WTC11 (cell line): ENCODE measurements at regions not wholly inside any gene's neighbourhood (a gene's known extent, or its start where the extent isn't known, plus 50 kb on each side); places are given as distances from the start of the nearest gene placed in this dataset.
A peak's percentile ranks its signal among the peaks of the same experiment; 100 is the strongest.

ENCODE experiments used
- ATAC-seq: fragments of 200-7000 bp; cut with Tn5 transposase; 2 replicates; pipeline ENCODE4 v1.10.0; 2021; ENCODE audit warnings: mild to moderate bottlenecking, moderate library complexity
- CTCF ChIA-PET: fragments of 300-600 bp; sonication (Branson Sonifier 250); formaldehyde crosslinking; loops from one replicate; lab custom pipeline; 2021; ENCODE audit warnings: antibody characterized with exemption; lab: Charles Lee
- POLR2A ChIA-PET: fragments of 350-600 bp; sonication (Branson Sonifier 250); formaldehyde crosslinking; loops from one replicate; lab custom pipeline; 2021; ENCODE audit warnings: antibody characterized with exemption; lab: Charles Lee
- DNase-seq: peaks from one replicate; pipeline ENCODE4 v3.0.0; 2021; ENCODE audit warnings: low spot score
- H3K27ac Mint-ChIP-seq: 2 replicates; pipeline ENCODE4 v1.8.0; 2021; ENCODE audit warnings: mixed read lengths
- H3K27me3 Mint-ChIP-seq: 2 replicates; pipeline ENCODE4 v1.8.0; 2021; ENCODE audit warnings: low read depth, mild to moderate bottlenecking, moderate library complexity, mixed read lengths
- H3K36me3 Mint-ChIP-seq: 2 replicates; pipeline ENCODE4 v1.8.0; 2021; ENCODE audit warnings: mixed read lengths
- H3K4me1 Mint-ChIP-seq: 2 replicates; pipeline ENCODE4 v1.8.0; 2022; ENCODE audit warnings: mixed read lengths
- H3K4me3 Mint-ChIP-seq: 2 replicates; pipeline ENCODE4 v1.8.0; 2021; ENCODE audit warnings: mild to moderate bottlenecking, moderate library complexity, mixed read lengths
- H3K9me3 Mint-ChIP-seq: 2 replicates; pipeline ENCODE4 v1.8.0; 2021; ENCODE audit warnings: mixed read lengths
- ATF1 ChIP-seq: sonication (generic); formaldehyde crosslinking; IDR thresholded peaks from 2 replicates; pipeline ENCODE4 v1.8.1; 2023; ENCODE audit warnings: mild to moderate bottlenecking, moderate library complexity, missing genetic modification reagents
- CBFB ChIP-seq: sonication (generic); formaldehyde crosslinking; IDR thresholded peaks from 2 replicates; pipeline ENCODE4 v1.8.1; 2022; ENCODE audit warnings: mild to moderate bottlenecking, low read depth, missing genetic modification reagents
- CREB1 ChIP-seq: sonication (generic); formaldehyde crosslinking; IDR thresholded peaks from 2 replicates; pipeline ENCODE4 v1.8.0; 2023; ENCODE audit warnings: mild to moderate bottlenecking, missing genetic modification reagents
- ELF4 ChIP-seq: sonication (generic); formaldehyde crosslinking; IDR thresholded peaks from 2 replicates; pipeline ENCODE4 v1.8.1; 2022; ENCODE audit warnings: low read depth, mild to moderate bottlenecking, moderate library complexity, missing genetic modification reagents
- EMX1 ChIP-seq: fragments of 250-450 bp; sonication (Bioruptor Pico); IDR thresholded peaks from 2 replicates; pipeline ENCODE4 v1.8.0; 2021; ENCODE audit warnings: mild to moderate bottlenecking
- ETV6 ChIP-seq: sonication (generic); formaldehyde crosslinking; IDR thresholded peaks from 2 replicates; pipeline ENCODE4 v1.8.1; 2022; ENCODE audit warnings: mild to moderate bottlenecking, missing genetic modification reagents
- GABPB1 ChIP-seq: sonication (generic); formaldehyde crosslinking; IDR thresholded peaks from 2 replicates; pipeline ENCODE4 v1.8.1; 2023; ENCODE audit warnings: mild to moderate bottlenecking, missing genetic modification reagents
- IRF2 ChIP-seq: sonication (generic); formaldehyde crosslinking; IDR thresholded peaks from 2 replicates; pipeline ENCODE4 v1.8.0; 2022; ENCODE audit warnings: low read depth, missing genetic modification reagents, borderline replicate concordance
- JAZF1 ChIP-seq: fragments of 250-450 bp; sonication (Bioruptor Pico); IDR thresholded peaks from 2 replicates; pipeline ENCODE4 v1.9.0; 2021; ENCODE audit warnings: moderate library complexity, mild to moderate bottlenecking, inconsistent platforms
- KAT7 ChIP-seq: sonication (generic); formaldehyde crosslinking; IDR thresholded peaks from 2 replicates; pipeline ENCODE4 v1.8.1; 2023; ENCODE audit warnings: missing genetic modification reagents, mild to moderate bottlenecking, borderline replicate concordance
- NFE2L1 ChIP-seq: sonication (generic); formaldehyde crosslinking; IDR thresholded peaks from 2 replicates; pipeline ENCODE4 v1.8.1; 2023; ENCODE audit warnings: missing genetic modification reagents
- NFYB ChIP-seq: sonication (generic); formaldehyde crosslinking; conservative IDR thresholded peaks from 2 replicates; pipeline ENCODE4 v1.8.0; 2022; ENCODE audit warnings: low read depth, missing genetic modification reagents
- NR1H2 ChIP-seq: sonication (generic); formaldehyde crosslinking; IDR thresholded peaks from 2 replicates; pipeline ENCODE4 v1.9.0; 2021; ENCODE audit warnings: mild to moderate bottlenecking, moderate library complexity, missing genetic modification reagents
- OVOL2 ChIP-seq: fragments of 250-450 bp; sonication (Bioruptor Pico); IDR thresholded peaks from 2 replicates; pipeline ENCODE4 v1.9.0; 2021; ENCODE audit warnings: mild to moderate bottlenecking, borderline replicate concordance
- PRRX2 ChIP-seq: fragments of 250-450 bp; sonication (Bioruptor Pico); IDR thresholded peaks from 2 replicates; pipeline ENCODE4 v1.8.0; 2021; ENCODE audit warnings: mild to moderate bottlenecking
- RELA ChIP-seq: sonication (generic); formaldehyde crosslinking; IDR thresholded peaks from 2 replicates; pipeline ENCODE4 v1.8.1; 2022; ENCODE audit warnings: missing genetic modification reagents, mild to moderate bottlenecking, borderline replicate concordance
- TEAD1 ChIP-seq: sonication (generic); formaldehyde crosslinking; IDR thresholded peaks from 2 replicates; pipeline ENCODE4 v1.8.0; 2022; ENCODE audit warnings: mild to moderate bottlenecking, missing genetic modification reagents
- TP53 ChIP-seq: sonication (generic); formaldehyde crosslinking; IDR thresholded peaks from 2 replicates; pipeline ENCODE4 v1.8.1; 2023; ENCODE audit warnings: mild to moderate bottlenecking, missing genetic modification reagents
- ZBTB21 ChIP-seq: sonication (generic); formaldehyde crosslinking; IDR thresholded peaks from 2 replicates; pipeline ENCODE4 v1.8.1; 2023; ENCODE audit warnings: mild to moderate bottlenecking, missing genetic modification reagents, borderline replicate concordance
- ZNF138 ChIP-seq: sonication (generic); formaldehyde crosslinking; conservative IDR thresholded peaks from 2 replicates; pipeline ENCODE4 v1.8.1; 2022; ENCODE audit warnings: mild to moderate bottlenecking, moderate library complexity, missing genetic modification reagents
- ZNF263 ChIP-seq: sonication (generic); formaldehyde crosslinking; IDR thresholded peaks from 2 replicates; pipeline ENCODE4 v1.8.1; 2022; ENCODE audit warnings: low read depth, mild to moderate bottlenecking, moderate library complexity, missing genetic modification reagents
- ZNF317 ChIP-seq: sonication (generic); formaldehyde crosslinking; IDR thresholded peaks from 2 replicates; pipeline ENCODE4 v1.8.1; 2023; ENCODE audit warnings: low read depth, mild to moderate bottlenecking, moderate library complexity, missing genetic modification reagents, borderline replicate concordance
- TF ChIP-seq, protein P1 (sequence below): fragments of 200-600 bp; IDR thresholded peaks from 2 replicates; pipeline ENCODE4 v1.8.0; 2022; ENCODE audit warnings: antibody characterized with exemption
- TF ChIP-seq, protein P2 (sequence below): fragments of 250-450 bp; sonication (Bioruptor Pico); IDR thresholded peaks from 2 replicates; pipeline ENCODE4 v1.8.0; 2021; ENCODE audit warnings: mild to moderate bottlenecking
- TF ChIP-seq, protein P3 (sequence below): sonication (generic); formaldehyde crosslinking; IDR thresholded peaks from 2 replicates; pipeline ENCODE4 v1.8.1; 2023; ENCODE audit warnings: mild to moderate bottlenecking, missing genetic modification reagents
- TF ChIP-seq, protein P4 (sequence below): sonication (generic); formaldehyde crosslinking; IDR thresholded peaks from 2 replicates; pipeline ENCODE4 v1.8.1; 2023; ENCODE audit warnings: mild to moderate bottlenecking, missing genetic modification reagents
- TF ChIP-seq, protein P5 (sequence below): sonication (generic); formaldehyde crosslinking; IDR thresholded peaks from 2 replicates; pipeline ENCODE4 v1.8.1; 2022; ENCODE audit warnings: mild to moderate bottlenecking, missing genetic modification reagents, moderate library complexity, borderline replicate concordance
- TF ChIP-seq, protein P6 (sequence below): sonication (generic); formaldehyde crosslinking; IDR thresholded peaks from 2 replicates; pipeline ENCODE4 v1.8.0; 2022; ENCODE audit warnings: mild to moderate bottlenecking, missing genetic modification reagents

DNA sequence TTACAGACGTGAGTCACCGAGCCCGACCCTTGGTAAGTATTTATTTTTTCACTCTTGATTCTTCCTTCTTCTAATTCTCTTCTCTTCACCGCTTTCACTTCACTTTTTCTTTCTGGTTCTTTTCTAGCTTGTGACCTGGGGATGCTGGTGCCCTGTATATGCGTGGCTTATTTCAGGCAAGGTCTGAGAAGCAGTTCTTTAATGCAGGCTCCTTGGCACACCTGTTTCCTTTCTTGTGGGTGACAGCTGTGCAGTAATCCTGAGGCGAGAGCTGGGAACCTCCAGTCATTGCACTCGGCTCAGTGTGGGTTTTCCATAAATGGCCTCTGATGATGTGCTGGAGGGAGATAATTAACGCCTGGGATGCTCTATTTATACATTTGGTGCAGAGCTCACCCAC, 193.8 kb downstream of the TSN start:
- Mint-ChIP-seq H3K4me3 (no peak overlapping the region), H3K27ac (no peak overlapping the region), H3K36me3 (no peaks in the 10 kb centered on the region), H3K9me3 (peaks cover 10% of the 10 kb centered on the region), H3K27me3 (no peaks in the 10 kb centered on the region), H3K4me1 (no peaks in the 10 kb centered on the region)
- no peak for ATAC-seq
- ChIA-PET POLR2A (no interaction called here), CTCF (interaction anchor here (0.8 to 1.5 kb wide), 2 partner anchors 51 to 138 kb away, joined by 3 to 5 read pairs; no protein-coding TSS in a partner anchor)
- no peak for DNase-seq
- TF ChIP-seq NR1H2 (CRISPR knock-in tag) (no peak), RELA (CRISPR knock-in tag) (no peak), NFE2L1 (CRISPR knock-in tag) (no peak), CREB1 (CRISPR knock-in tag) (no peak), ETV6 (CRISPR knock-in tag) (no peak), ZNF263 (CRISPR knock-in tag) (no peak), CBFB (CRISPR knock-in tag) (no peak), PRRX2 (CRISPR knock-in tag) (no peak), JAZF1 (CRISPR knock-in tag) (no peak), ZBTB21 (no peak), ZNF317 (CRISPR knock-in tag) (no peak), TP53 (no peak), ELF4 (CRISPR knock-in tag) (no peak), TEAD1 (CRISPR knock-in tag) (no peak)
- TF ChIP-seq, protein P1, sequence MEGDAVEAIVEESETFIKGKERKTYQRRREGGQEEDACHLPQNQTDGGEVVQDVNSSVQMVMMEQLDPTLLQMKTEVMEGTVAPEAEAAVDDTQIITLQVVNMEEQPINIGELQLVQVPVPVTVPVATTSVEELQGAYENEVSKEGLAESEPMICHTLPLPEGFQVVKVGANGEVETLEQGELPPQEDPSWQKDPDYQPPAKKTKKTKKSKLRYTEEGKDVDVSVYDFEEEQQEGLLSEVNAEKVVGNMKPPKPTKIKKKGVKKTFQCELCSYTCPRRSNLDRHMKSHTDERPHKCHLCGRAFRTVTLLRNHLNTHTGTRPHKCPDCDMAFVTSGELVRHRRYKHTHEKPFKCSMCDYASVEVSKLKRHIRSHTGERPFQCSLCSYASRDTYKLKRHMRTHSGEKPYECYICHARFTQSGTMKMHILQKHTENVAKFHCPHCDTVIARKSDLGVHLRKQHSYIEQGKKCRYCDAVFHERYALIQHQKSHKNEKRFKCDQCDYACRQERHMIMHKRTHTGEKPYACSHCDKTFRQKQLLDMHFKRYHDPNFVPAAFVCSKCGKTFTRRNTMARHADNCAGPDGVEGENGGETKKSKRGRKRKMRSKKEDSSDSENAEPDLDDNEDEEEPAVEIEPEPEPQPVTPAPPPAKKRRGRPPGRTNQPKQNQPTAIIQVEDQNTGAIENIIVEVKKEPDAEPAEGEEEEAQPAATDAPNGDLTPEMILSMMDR: no peak
- TF ChIP-seq, protein P2, sequence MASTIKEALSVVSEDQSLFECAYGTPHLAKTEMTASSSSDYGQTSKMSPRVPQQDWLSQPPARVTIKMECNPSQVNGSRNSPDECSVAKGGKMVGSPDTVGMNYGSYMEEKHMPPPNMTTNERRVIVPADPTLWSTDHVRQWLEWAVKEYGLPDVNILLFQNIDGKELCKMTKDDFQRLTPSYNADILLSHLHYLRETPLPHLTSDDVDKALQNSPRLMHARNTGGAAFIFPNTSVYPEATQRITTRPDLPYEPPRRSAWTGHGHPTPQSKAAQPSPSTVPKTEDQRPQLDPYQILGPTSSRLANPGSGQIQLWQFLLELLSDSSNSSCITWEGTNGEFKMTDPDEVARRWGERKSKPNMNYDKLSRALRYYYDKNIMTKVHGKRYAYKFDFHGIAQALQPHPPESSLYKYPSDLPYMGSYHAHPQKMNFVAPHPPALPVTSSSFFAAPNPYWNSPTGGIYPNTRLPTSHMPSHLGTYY (CRISPR knock-in tag): no peak
- TF ChIP-seq, protein P3, sequence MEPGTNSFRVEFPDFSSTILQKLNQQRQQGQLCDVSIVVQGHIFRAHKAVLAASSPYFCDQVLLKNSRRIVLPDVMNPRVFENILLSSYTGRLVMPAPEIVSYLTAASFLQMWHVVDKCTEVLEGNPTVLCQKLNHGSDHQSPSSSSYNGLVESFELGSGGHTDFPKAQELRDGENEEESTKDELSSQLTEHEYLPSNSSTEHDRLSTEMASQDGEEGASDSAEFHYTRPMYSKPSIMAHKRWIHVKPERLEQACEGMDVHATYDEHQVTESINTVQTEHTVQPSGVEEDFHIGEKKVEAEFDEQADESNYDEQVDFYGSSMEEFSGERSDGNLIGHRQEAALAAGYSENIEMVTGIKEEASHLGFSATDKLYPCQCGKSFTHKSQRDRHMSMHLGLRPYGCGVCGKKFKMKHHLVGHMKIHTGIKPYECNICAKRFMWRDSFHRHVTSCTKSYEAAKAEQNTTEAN: no peak
- TF ChIP-seq, protein P4, sequence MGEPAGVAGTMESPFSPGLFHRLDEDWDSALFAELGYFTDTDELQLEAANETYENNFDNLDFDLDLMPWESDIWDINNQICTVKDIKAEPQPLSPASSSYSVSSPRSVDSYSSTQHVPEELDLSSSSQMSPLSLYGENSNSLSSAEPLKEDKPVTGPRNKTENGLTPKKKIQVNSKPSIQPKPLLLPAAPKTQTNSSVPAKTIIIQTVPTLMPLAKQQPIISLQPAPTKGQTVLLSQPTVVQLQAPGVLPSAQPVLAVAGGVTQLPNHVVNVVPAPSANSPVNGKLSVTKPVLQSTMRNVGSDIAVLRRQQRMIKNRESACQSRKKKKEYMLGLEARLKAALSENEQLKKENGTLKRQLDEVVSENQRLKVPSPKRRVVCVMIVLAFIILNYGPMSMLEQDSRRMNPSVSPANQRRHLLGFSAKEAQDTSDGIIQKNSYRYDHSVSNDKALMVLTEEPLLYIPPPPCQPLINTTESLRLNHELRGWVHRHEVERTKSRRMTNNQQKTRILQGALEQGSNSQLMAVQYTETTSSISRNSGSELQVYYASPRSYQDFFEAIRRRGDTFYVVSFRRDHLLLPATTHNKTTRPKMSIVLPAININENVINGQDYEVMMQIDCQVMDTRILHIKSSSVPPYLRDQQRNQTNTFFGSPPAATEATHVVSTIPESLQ (CRISPR knock-in tag): no peak

DNA sequence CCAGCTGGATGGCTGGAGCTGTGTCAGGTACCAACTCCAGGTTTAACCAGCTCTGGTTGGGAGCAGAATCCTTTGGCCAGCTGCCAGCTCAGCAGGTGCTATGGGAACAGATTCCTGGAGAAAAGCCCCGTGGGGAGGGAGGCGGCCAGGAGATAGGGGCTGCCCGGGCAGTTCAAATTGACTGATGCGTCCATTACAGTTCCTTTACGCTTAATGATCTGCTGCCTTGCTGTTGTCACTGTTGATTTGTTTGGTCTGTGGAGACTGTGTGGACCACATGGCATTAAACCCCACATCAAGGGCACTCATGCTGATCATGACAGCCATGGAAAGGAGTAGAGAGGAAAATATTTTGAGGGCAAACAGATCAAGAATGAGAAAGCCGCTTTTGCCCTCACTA, 200.0 kb downstream of the TSN start:
- Mint-ChIP-seq H3K27me3 (no peaks in the 10 kb centered on the region), H3K4me3 (no peak overlapping the region), H3K27ac (no peak overlapping the region), H3K36me3 (no peaks in the 10 kb centered on the region), H3K4me1 (0 out of 2 replicates have a peak, but pooled peaks cover 2% of the 10 kb centered on the region), H3K9me3 (peaks cover 14% of the 10 kb centered on the region)
- POLR2A ChIA-PET: no interaction called here
- CTCF ChIA-PET: interaction anchor here (1.6 kb wide), 1 partner anchor 144 kb away, joined by 4 read pairs; no protein-coding TSS in a partner anchor
- ATAC-seq: no peak; the same call in 1 of the 2 replicates
- DNase-seq: peak; percentile 33
- TF ChIP-seq, protein P5, sequence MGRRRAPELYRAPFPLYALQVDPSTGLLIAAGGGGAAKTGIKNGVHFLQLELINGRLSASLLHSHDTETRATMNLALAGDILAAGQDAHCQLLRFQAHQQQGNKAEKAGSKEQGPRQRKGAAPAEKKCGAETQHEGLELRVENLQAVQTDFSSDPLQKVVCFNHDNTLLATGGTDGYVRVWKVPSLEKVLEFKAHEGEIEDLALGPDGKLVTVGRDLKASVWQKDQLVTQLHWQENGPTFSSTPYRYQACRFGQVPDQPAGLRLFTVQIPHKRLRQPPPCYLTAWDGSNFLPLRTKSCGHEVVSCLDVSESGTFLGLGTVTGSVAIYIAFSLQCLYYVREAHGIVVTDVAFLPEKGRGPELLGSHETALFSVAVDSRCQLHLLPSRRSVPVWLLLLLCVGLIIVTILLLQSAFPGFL (CRISPR knock-in tag): no peak
- TF ChIP-seq, protein P2 (CRISPR knock-in tag): no peak
- no peak for TF ChIP-seq IRF2 (CRISPR knock-in tag)
- no peak for TF ChIP-seq ATF1 (CRISPR knock-in tag)
- TF ChIP-seq TEAD1 (CRISPR knock-in tag): no peak
- TF ChIP-seq CREB1 (CRISPR knock-in tag): no peak
- TF ChIP-seq EMX1: no peak
- no peak for TF ChIP-seq OVOL2 (CRISPR knock-in tag)
- no peak for TF ChIP-seq ZNF263 (CRISPR knock-in tag)
- no peak for TF ChIP-seq KAT7 (CRISPR knock-in tag)
- no peak for TF ChIP-seq GABPB1 (CRISPR knock-in tag)
- no peak for TF ChIP-seq ZNF138 (CRISPR knock-in tag)
- no peak for TF ChIP-seq NFYB (CRISPR knock-in tag)
- TF ChIP-seq, protein P6, sequence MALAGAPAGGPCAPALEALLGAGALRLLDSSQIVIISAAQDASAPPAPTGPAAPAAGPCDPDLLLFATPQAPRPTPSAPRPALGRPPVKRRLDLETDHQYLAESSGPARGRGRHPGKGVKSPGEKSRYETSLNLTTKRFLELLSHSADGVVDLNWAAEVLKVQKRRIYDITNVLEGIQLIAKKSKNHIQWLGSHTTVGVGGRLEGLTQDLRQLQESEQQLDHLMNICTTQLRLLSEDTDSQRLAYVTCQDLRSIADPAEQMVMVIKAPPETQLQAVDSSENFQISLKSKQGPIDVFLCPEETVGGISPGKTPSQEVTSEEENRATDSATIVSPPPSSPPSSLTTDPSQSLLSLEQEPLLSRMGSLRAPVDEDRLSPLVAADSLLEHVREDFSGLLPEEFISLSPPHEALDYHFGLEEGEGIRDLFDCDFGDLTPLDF (CRISPR knock-in tag): no peak
